Activated naive CD4-positive, alpha-beta T cell treated with anti-CD3 and anti-CD28 coated beads for 36 hours (primary cell): ENCODE measurements at regions not wholly inside any gene's neighbourhood (a gene's known extent, or its start where the extent isn't known, plus 50 kb on each side); places are given as distances from the start of the nearest gene placed in this dataset.

ENCODE experiments used
- CTCF ChIA-PET: fragments of 350-600 bp; sonication (Branson Sonifier 250); formaldehyde crosslinking; loops from one replicate; lab custom pipeline; 2021; ENCODE audit warnings: antibody characterized with exemption; lab: Charles Lee
- DNase-seq: peaks from one replicate; pipeline ENCODE4 v3.0.0-alpha.2; 2020
- H3K27ac Mint-ChIP-seq: one replicate; pipeline ENCODE4 v1.8.0; 2021; ENCODE audit warnings: mild to moderate bottlenecking, mixed read lengths
- H3K27me3 Mint-ChIP-seq: one replicate; pipeline ENCODE4 v1.8.0; 2021; ENCODE audit warnings: low read depth, mixed read lengths
- H3K36me3 Mint-ChIP-seq: one replicate; pipeline ENCODE4 v1.8.0; 2021; ENCODE audit warnings: low read depth, mixed read lengths
- H3K4me1 Mint-ChIP-seq: one replicate; pipeline ENCODE4 v1.8.0; 2021; ENCODE audit warnings: low read depth, mixed read lengths
- H3K4me3 Mint-ChIP-seq: one replicate; pipeline ENCODE4 v1.8.0; 2021; ENCODE audit warnings: mild to moderate bottlenecking, moderate library complexity, mixed read lengths
- H3K9me3 Mint-ChIP-seq: one replicate; pipeline ENCODE4 v1.8.0; 2021; ENCODE audit warnings: mixed read lengths
- intact Hi-C: fragments of 100-400 bp; cut with micrococcal nuclease; formaldehyde crosslinking; loops from one replicate; pipeline ENCODE4 v1.15.1; 2023

GRCh38 chr3:34185301-34185700, 386.9 kb downstream of the PDCD6IP start:
- intact Hi-C loops, result no loop called here
- Mint-ChIP-seq H3K36me3 (no peaks in the 10 kb centered on the region), H3K27me3 (peaks cover 7% of the 10 kb centered on the region), H3K9me3 (no peaks in the 10 kb centered on the region), H3K4me1 (peaks cover 7% of the 10 kb centered on the region), H3K27ac (no peak overlapping the region), H3K4me3 (no peak overlapping the region)
- DNase-seq, result no peak
- CTCF ChIA-PET, result no interaction called here

DNA sequence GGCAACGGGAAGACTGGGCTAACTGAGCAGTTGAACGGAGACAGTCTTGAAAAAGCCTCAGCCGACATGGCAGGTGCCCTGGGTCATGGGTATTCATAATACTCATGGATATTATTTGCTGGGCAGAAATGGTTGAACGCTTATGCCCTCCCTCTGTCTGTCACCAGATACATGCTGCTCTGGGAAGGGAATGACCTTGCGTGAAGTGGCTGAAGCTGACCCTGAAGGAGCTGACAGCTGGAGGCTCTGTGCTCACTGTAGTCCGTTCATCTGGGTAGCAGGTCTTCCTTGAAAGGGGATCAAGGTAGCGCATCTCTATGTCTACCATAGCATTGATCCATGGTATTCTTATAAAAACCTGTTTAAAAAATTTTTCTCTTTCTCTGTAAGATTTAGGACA, 390.7 kb downstream of the PDCD6IP start:
- DNase-seq, result no peak
- Mint-ChIP-seq H3K27ac (no peak overlapping the region), H3K27me3 (peaks cover 4% of the 10 kb centered on the region), H3K36me3 (no peaks in the 10 kb centered on the region), H3K4me1 (peaks cover 7% of the 10 kb centered on the region), H3K9me3 (no peaks in the 10 kb centered on the region), H3K4me3 (no peak overlapping the region)
- CTCF ChIA-PET, result no interaction called here
- intact Hi-C loops, result no loop called here

GRCh38 chr3:34196914-34197313, 398.5 kb downstream of the PDCD6IP start:
- H3K9me3 Mint-ChIP-seq, result no peaks in the 10 kb centered on the region
- peaks cover 2% of the 10 kb centered on the region for H3K4me1 Mint-ChIP-seq
- no peaks in the 10 kb centered on the region for H3K27me3 Mint-ChIP-seq
- H3K36me3 Mint-ChIP-seq, result no peaks in the 10 kb centered on the region
- DNase-seq, result no peak
- intact Hi-C loops, result no loop called here
- CTCF ChIA-PET, result no interaction called here
- no peak overlapping the region for H3K4me3 Mint-ChIP-seq
- H3K27ac Mint-ChIP-seq, result no peak overlapping the region

DNA sequence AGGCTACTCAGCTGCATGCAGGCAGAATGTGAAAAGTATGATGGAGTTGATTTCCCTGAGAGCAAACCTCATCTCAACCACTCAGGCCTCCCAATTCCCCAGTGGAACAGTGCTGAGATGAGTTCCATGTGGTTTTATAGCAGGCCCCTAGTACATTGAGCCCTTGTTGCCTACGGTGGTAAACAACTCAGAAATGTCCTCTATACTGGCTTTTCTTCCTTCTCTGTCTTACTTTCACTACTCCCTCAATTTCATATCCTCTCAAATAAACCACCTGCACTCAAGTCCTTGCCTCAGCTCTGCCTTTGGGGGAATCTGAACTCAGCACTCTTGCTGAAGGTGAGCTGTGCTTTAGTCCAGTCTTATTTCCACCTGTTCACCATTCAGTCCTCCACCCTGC, 399.9 kb downstream of the PDCD6IP start:
- intact Hi-C loops, result no loop called here

DNA sequence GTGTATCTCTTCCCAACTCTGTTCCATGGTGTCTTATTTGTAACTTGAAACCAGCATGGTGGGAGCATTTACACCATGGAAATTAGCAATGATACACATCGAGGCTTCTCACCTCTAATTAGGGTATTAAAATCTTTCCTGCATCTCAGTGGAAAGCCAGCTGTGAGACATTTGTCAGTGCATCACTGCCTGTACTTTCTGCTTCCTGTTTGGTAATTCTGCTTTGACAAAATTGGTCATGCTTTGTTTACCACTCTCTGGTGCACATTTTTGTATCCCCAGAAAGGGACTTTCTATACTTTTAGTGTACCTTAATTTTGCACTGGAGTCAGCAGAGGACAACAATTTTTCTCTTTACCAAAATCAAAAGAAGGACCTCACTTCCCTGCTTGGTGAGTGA, 402.1 kb downstream of the PDCD6IP start:
- intact Hi-C loops, result no loop called here
- CTCF ChIA-PET, result no interaction called here
- H3K27me3 Mint-ChIP-seq, result peaks cover 1% of the 10 kb centered on the region
- no peak overlapping the region for H3K27ac Mint-ChIP-seq
- H3K4me3 Mint-ChIP-seq, result no peak overlapping the region
- DNase-seq, result no peak
- no peaks in the 10 kb centered on the region for H3K9me3 Mint-ChIP-seq
- H3K4me1 Mint-ChIP-seq, result peaks cover 2% of the 10 kb centered on the region
- no peaks in the 10 kb centered on the region for H3K36me3 Mint-ChIP-seq

More for the DNA sequence above, 399.9 kb downstream of the PDCD6IP start:
- Mint-ChIP-seq H3K4me3 (no peak overlapping the region), H3K27ac (no peak overlapping the region), H3K9me3 (no peaks in the 10 kb centered on the region), H3K4me1 (peaks cover 2% of the 10 kb centered on the region), H3K27me3 (no peaks in the 10 kb centered on the region), H3K36me3 (no peaks in the 10 kb centered on the region)
- DNase-seq, result no peak
- CTCF ChIA-PET, result interaction anchor here (0.6 kb wide), 1 partner anchor 265 kb away, joined by 3 read pairs; no protein-coding TSS in a partner anchor

- CTCF ChIA-PET, result interaction anchor here (1.3 kb wide), 1 partner anchor 22 kb away, joined by 3 read pairs; no protein-coding TSS in a partner anchor
- no peak for DNase-seq
Observed at GRCh38 chr3:34202975-34203374, 404.5 kb downstream of the PDCD6IP start.

GRCh38 chr3:34203386-34203785, 405.0 kb downstream of the PDCD6IP start:
- no peak for DNase-seq
- Mint-ChIP-seq H3K27ac (no peak overlapping the region), H3K36me3 (no peaks in the 10 kb centered on the region), H3K27me3 (peaks cover 1% of the 10 kb centered on the region), H3K4me1 (peaks cover 2% of the 10 kb centered on the region), H3K4me3 (no peak overlapping the region), H3K9me3 (no peaks in the 10 kb centered on the region)
- CTCF ChIA-PET, result interaction anchor here (1.3 kb wide), 1 partner anchor 22 kb away, joined by 3 read pairs; no protein-coding TSS in a partner anchor
- intact Hi-C loops, result no loop called here

More at GRCh38 chr3:34202975-34203374, 404.5 kb downstream of the PDCD6IP start:
- Mint-ChIP-seq H3K4me1 (peaks cover 2% of the 10 kb centered on the region), H3K27ac (no peak overlapping the region), H3K9me3 (no peaks in the 10 kb centered on the region), H3K4me3 (no peak overlapping the region), H3K27me3 (peaks cover 1% of the 10 kb centered on the region), H3K36me3 (no peaks in the 10 kb centered on the region)
- intact Hi-C loops, result no loop called here

DNA sequence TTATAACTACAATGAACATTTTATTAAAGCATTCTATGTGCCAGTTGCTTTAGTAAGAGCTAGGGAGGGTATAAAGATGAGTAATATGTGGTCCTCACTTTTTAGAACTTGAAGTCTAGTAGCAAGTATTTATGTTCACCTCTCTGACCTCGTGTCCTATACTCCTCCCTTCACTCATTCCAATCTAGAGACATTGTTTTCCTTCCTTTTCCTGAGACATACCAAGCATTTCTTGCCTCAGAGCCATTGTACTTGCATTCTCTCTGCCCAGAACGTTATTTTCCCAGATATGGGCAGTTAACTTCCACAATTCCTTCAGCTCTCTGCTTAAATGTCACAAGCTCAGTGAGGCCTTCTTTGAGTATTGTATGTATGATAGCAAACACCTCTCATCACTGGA, 408.6 kb downstream of the PDCD6IP start:
- peaks cover 1% of the 10 kb centered on the region for H3K27me3 Mint-ChIP-seq
- H3K4me1 Mint-ChIP-seq, result no peaks in the 10 kb centered on the region
- H3K4me3 Mint-ChIP-seq, result no peak overlapping the region
- intact Hi-C loops, result no loop called here
- no peak overlapping the region for H3K27ac Mint-ChIP-seq
- no peaks in the 10 kb centered on the region for H3K9me3 Mint-ChIP-seq
- no peak for DNase-seq
- CTCF ChIA-PET, result no interaction called here
- no peaks in the 10 kb centered on the region for H3K36me3 Mint-ChIP-seq

DNA sequence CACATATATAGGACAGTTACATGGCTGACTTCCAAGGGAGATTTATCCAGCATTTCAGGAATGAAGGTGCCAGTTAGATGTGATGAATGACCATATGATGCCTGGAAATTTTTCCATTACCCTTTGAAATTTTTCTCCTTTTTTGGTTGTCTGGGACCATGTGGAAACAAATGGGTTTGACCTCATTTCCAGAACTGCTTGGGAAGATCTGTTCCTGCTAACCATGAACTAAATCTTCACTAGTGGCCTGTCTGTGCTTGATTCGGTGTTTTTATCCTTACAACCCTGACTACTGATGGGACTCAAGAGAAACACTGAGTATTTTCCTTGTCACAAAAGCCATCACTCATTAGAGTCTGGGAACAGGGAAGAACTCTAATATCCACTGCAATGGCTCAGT, 409.4 kb downstream of the PDCD6IP start:
- no peak for DNase-seq
- intact Hi-C loops, result no loop called here
- CTCF ChIA-PET, result no interaction called here
- Mint-ChIP-seq H3K4me3 (no peak overlapping the region), H3K4me1 (no peaks in the 10 kb centered on the region), H3K27me3 (peaks cover 1% of the 10 kb centered on the region), H3K27ac (no peak overlapping the region), H3K9me3 (no peaks in the 10 kb centered on the region), H3K36me3 (no peaks in the 10 kb centered on the region)

GRCh38 chr3:34212175-34212574, 413.7 kb downstream of the PDCD6IP start:
- H3K9me3 Mint-ChIP-seq, result no peaks in the 10 kb centered on the region
- CTCF ChIA-PET, result no interaction called here
- DNase-seq, result no peak
- intact Hi-C loops, result no loop called here
- no peaks in the 10 kb centered on the region for H3K36me3 Mint-ChIP-seq
- H3K27me3 Mint-ChIP-seq, result no peaks in the 10 kb centered on the region
- no peak overlapping the region for H3K27ac Mint-ChIP-seq
- no peaks in the 10 kb centered on the region for H3K4me1 Mint-ChIP-seq
- no peak overlapping the region for H3K4me3 Mint-ChIP-seq

DNA sequence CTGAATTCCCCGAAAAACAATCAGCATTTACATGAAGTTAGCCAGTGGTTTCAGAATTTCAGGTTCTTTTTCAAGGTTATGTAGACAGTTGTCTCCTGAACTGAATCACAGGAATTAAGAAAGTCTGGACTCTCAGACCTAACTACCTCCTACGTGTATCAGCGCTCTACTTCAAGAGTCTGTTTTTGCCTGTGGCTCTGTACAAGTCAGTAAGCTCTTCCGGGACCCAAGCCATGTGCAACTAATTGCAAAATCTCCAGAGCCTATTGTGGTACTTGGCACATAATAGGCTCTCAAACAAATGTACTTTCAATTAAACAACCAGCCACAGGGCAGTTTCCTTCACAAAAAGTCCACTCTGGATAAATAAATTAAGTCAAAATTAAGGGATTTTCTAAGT, 414.2 kb downstream of the PDCD6IP start:
- CTCF ChIA-PET, result no interaction called here
- DNase-seq, result no peak
- Mint-ChIP-seq H3K4me1 (no peaks in the 10 kb centered on the region), H3K4me3 (no peak overlapping the region), H3K27me3 (no peaks in the 10 kb centered on the region), H3K27ac (no peak overlapping the region), H3K9me3 (no peaks in the 10 kb centered on the region), H3K36me3 (no peaks in the 10 kb centered on the region)
- intact Hi-C loops, result no loop called here

DNA sequence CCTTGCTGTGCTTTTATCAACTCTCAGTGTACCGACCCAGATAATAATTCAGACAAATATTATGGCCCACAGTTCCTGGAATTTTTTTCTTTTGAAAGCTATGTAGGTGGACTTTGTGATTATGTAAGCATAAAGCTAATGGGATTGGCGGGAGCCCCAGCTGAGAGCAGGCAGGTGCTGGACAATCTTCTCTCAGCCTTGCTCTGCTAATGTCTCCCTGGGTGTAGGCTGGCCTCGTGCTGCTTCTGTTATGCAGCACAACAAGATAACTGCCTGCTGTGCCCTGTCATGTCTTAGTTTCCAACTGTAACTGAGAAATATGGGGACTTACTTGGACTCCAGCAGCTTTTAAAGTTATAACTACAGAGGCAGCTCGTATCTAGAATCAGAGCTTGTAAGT, 415.0 kb downstream of the PDCD6IP start:
- CTCF ChIA-PET, result no interaction called here
- H3K36me3 Mint-ChIP-seq, result no peaks in the 10 kb centered on the region
- no peaks in the 10 kb centered on the region for H3K9me3 Mint-ChIP-seq
- intact Hi-C loops, result no loop called here
- H3K4me1 Mint-ChIP-seq, result no peaks in the 10 kb centered on the region
- DNase-seq, result no peak
- H3K4me3 Mint-ChIP-seq, result no peak overlapping the region
- no peak overlapping the region for H3K27ac Mint-ChIP-seq
- peaks cover 4% of the 10 kb centered on the region for H3K27me3 Mint-ChIP-seq

GRCh38 chr3:34216711-34217335, 418.4 kb downstream of the PDCD6IP start:
- intact Hi-C loops, result no loop called here
- DNase-seq, result no peak
- H3K4me1 Mint-ChIP-seq, result no peaks in the 10 kb centered on the region
- H3K27ac Mint-ChIP-seq, result no peak overlapping the region
- CTCF ChIA-PET, result no interaction called here
- no peaks in the 10 kb centered on the region for H3K9me3 Mint-ChIP-seq
- H3K4me3 Mint-ChIP-seq, result no peak overlapping the region
- H3K36me3 Mint-ChIP-seq, result no peaks in the 10 kb centered on the region
- H3K27me3 Mint-ChIP-seq, result peaks cover 4% of the 10 kb centered on the region
